Upper lobe of left lung (tissue), 6 donors: ENCODE measurements at regions not wholly inside any gene's neighbourhood (a gene's known extent, or its start where the extent isn't known, plus 50 kb on each side); places are given as distances from the start of the nearest gene placed in this dataset.

ENCODE experiments used
- ATAC-seq, 2 donors: fragments of 200-7000 bp; cut with Tn5 transposase; one replicate each; pipeline ENCODE4 v1.9.1; 2022; ENCODE audit warnings: mild to moderate bottlenecking in 2 of 2, moderate library complexity in 2 of 2; ENCODE audit not compliant: low FRiP score in 2 of 2
- DNase-seq, 2 donors: peaks; one replicate each; pipeline ENCODE4 v3.0.0-alpha.2; 2019 to 2020
- H3K27ac ChIP-seq, 4 donors: fragments of 200-600 bp; sonication (generic); one replicate each; pipeline ENCODE4 v1.5.1; 2016 to 2019
- H3K27me3 ChIP-seq, 4 donors: fragments of 200-600 bp; sonication (generic); one replicate each; pipeline ENCODE4 v1.5.1; 2017 to 2019
- H3K36me3 ChIP-seq, 4 donors: fragments of 200-600 bp; sonication (generic); one replicate each; pipeline ENCODE4 v1.5.1; 2016 to 2019
- H3K4me1 ChIP-seq, 4 donors: fragments of 200-600 bp; sonication (generic); one replicate each; pipeline ENCODE4 v1.5.1; 2018 to 2019
- H3K4me3 ChIP-seq, 4 donors: fragments of 200-600 bp; sonication (generic); one replicate each; pipeline ENCODE4 v1.5.1; 2017 to 2019; ENCODE audit warnings: mild to moderate bottlenecking in 2 of 4, moderate library complexity in 1 of 4
- H3K9me3 ChIP-seq, 4 donors: fragments of 200-600 bp; sonication (generic); one replicate each; pipeline ENCODE4 v1.5.1; 2018 to 2019
- CTCF ChIP-seq, 6 experiments: fragments of 450-650 bp in 4 of 6; fragments of 200-600 bp in 2 of 6; sonication (generic) in 2 of 6; IDR thresholded peaks; one replicate each; pipeline ENCODE4 v1.5.1; 2016 to 2019; ENCODE audit warnings: antibody characterized with exemption in 6 of 6
- EP300 ChIP-seq, 4 donors: sonication (generic); formaldehyde crosslinking; IDR thresholded peaks; one replicate each; pipeline ENCODE4 v1.5.1; 2017; ENCODE audit warnings: antibody characterized with exemption in 4 of 4, control low read depth in 2 of 4
- POLR2A ChIP-seq, 4 donors: fragments of 450-650 bp; IDR thresholded peaks; one replicate each; pipeline ENCODE4 v1.5.1; 2016 to 2017; ENCODE audit warnings: antibody characterized with exemption in 4 of 4, mild to moderate bottlenecking in 2 of 4
- POLR2AphosphoS5 ChIP-seq, 2 donors: sonication (generic); formaldehyde crosslinking; IDR thresholded peaks; one replicate each; pipeline ENCODE4 v1.5.1; 2017; ENCODE audit warnings: antibody characterized with exemption in 2 of 2
- WGBS, 2 donors: methylation state at CpG; one replicate each; pipeline ENCODE4 v1.1.5; 2017 to 2018; 5-methylcytosine and 5-hydroxymethylcytosine counted together
- donor health status: DM: no; HTN: no; CAD: no; lungs with moderate emphysema.
- donor health status: DM: no; HTN: yes; CAD: no; lungs with severe emphysema.

DNA sequence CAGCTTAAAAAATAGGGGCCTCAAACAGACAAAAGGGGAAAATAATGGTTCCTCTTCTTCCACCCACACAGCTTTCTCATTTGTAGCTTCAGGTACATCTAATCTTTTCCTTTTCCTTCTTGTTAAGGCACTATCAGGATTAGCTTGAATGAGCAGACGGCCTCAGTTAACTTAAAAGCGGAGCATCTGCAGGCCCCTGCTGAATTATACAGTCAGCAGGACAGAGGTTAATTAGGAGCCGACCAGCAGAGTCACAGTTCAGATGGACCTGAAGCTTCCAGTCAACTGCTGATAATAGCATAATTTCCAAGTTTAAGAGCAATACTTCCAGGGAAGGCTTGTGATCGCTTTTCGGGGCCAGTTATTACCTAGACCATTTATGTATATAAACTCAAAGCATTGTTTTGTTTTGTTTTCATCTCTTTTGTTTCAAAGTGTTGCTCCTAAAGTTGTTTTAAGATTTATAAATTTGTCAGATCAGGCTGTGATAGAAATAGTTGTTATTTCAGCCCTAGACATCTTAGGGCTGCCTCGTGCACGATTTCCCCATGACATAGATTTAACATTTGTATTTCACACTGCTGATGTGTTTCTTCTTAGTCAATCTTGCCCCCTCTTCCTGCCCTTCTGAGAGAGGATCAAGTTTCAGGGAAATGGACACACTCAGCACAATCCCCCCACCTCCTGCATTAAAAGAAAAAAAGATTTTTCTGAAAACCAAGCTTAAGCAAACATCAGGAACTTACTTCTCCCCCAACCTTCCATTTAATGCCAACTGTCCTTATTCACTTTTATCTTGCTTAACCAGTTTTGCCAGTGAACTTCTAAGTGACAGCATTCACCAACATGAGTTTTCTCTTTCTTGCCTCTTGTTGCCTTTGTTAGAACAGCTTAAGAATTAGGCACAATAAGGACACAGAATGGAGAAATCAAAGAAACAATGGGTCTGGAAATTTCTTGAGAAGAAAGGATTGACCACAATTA lies 449.8 kb downstream of the ARHGEF28 start:
- TF ChIP-seq EP300 (IDR thresholded peaks at IDR 0.05) = no peak
- no peaks in the 10 kb centered on the region for H3K27me3 ChIP-seq
- ATAC-seq = no peak
- 71 to 79% methylated on average over 7 of the region's 7 CpGs for WGBS, 2 donors
- peaks cover 0 to 6% (median 2%) of the 10 kb centered on the region in 4 donors for H3K4me1 ChIP-seq
- no peak for DNase-seq
- no peak overlapping the region for H3K4me3 ChIP-seq
- no peaks in the 10 kb centered on the region for H3K9me3 ChIP-seq
- no peaks in the 10 kb centered on the region for H3K36me3 ChIP-seq
- peak overlapping the region in 2 of 4 donors; percentile 40 to 48 for H3K27ac ChIP-seq

- no peak for DNase-seq
- no peak for ATAC-seq
- no peak overlapping the region for H3K4me3 ChIP-seq
- no peak overlapping the region for H3K27ac ChIP-seq
- H3K9me3 ChIP-seq = no peaks in the 10 kb centered on the region
- no peak for TF ChIP-seq EP300 (IDR thresholded peaks at IDR 0.05)
- 79 to 87% methylated on average over 7 of the region's 7 CpGs for WGBS, 2 donors
- H3K27me3 ChIP-seq = no peaks in the 10 kb centered on the region
- peaks cover 0 to 6% (median 2%) of the 10 kb centered on the region in 4 donors for H3K4me1 ChIP-seq
- H3K36me3 ChIP-seq = no peaks in the 10 kb centered on the region
These were observed 448.1 kb downstream of the ARHGEF28 start for GRCh38 chr5:74074111-74074510.

DNA sequence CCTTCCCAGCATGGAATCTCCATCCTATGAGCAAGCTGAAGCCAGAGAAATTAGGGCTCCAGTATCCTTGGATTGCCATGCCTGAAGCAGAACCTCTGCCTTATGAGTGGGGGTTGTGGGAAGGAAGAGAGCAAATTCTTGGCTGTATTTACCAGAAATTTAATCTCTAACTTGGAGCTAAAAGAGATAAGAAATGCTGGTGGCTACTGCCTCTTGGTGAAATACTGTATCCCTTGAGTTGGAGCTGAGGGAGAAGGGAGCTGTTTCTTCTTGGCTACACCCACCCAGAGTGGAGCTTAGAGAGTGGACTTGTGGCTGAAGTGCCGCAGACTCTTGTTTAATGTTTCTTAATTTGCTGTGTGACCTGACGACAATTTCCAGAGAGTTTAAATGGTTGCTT lies 447.3 kb downstream of the ARHGEF28 start:
- H3K27ac ChIP-seq = peak overlapping the region in 1 of 4 donors; percentile 8
- WGBS, 2 donors = 58 to 71% methylated on average over 2 of the region's 2 CpGs

GRCh38 chr5:74072646-74073045 lies 446.6 kb downstream of the ARHGEF28 start:
- WGBS, 2 donors = 89 to 100% methylated on average over 1 of the region's 1 CpG
- Histone ChIP-seq H3K9me3 (no peaks in the 10 kb centered on the region), H3K36me3 (no peaks in the 10 kb centered on the region), H3K4me3 (no peak overlapping the region), H3K27ac (no peak overlapping the region), H3K4me1 (peaks cover 0 to 6% (median 2%) of the 10 kb centered on the region in 4 donors), H3K27me3 (no peaks in the 10 kb centered on the region)
- TF ChIP-seq CTCF (IDR thresholded peaks at IDR 0.05) = no peak
- no peak for TF ChIP-seq POLR2A (IDR thresholded peaks at IDR 0.05)
- no peak for TF ChIP-seq EP300 (IDR thresholded peaks at IDR 0.05)
- ATAC-seq = no peak
- no peak for DNase-seq

More for the DNA sequence above, 447.3 kb downstream of the ARHGEF28 start:
- no peak for TF ChIP-seq POLR2AphosphoS5 (IDR thresholded peaks at IDR 0.05)
- TF ChIP-seq EP300 (IDR thresholded peaks at IDR 0.05) = no peak
- TF ChIP-seq CTCF (IDR thresholded peaks at IDR 0.05) = no peak
- no peak for TF ChIP-seq POLR2A (IDR thresholded peaks at IDR 0.05)
- no peak for DNase-seq
- H3K27me3 ChIP-seq = no peaks in the 10 kb centered on the region
- no peaks in the 10 kb centered on the region for H3K9me3 ChIP-seq
- H3K4me1 ChIP-seq = peaks cover 0 to 6% (median 2%) of the 10 kb centered on the region in 4 donors
- no peak overlapping the region for H3K4me3 ChIP-seq
- H3K36me3 ChIP-seq = no peaks in the 10 kb centered on the region
- no peak for ATAC-seq

DNA sequence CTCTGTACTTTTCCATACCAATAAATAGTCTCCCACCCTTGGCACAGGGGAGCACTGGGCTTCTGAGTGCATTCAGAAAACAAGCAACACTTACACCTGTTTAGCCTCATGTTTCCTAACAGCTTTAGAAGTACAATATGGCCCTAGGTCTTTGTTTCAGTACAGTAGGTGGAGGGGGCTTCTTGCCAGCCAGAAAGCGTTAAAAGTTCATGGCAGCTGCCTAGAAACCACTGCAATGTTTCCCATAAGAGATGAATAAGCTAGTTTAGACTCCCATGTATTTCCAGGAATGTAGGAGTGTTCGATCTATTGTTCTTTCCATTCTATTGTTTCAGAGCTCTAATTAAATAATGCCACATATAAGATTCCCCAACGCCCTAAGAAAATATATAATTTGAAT lies 444.8 kb downstream of the ARHGEF28 start:
- H3K27ac ChIP-seq = no peak overlapping the region
- H3K4me3 ChIP-seq = no peak overlapping the region
- no peak for ATAC-seq
- H3K4me1 ChIP-seq = peaks cover 0 to 4% (median 0%) of the 10 kb centered on the region in 4 donors
- H3K27me3 ChIP-seq = no peaks in the 10 kb centered on the region
- H3K36me3 ChIP-seq = no peaks in the 10 kb centered on the region
- no peaks in the 10 kb centered on the region for H3K9me3 ChIP-seq
- WGBS, 2 donors = 63 to 88% methylated on average over 3 of the region's 3 CpGs
- no peak for TF ChIP-seq POLR2A (IDR thresholded peaks at IDR 0.05)
- TF ChIP-seq CTCF (IDR thresholded peaks at IDR 0.05) = no peak
- TF ChIP-seq EP300 (IDR thresholded peaks at IDR 0.05) = no peak
- no peak for TF ChIP-seq POLR2AphosphoS5 (IDR thresholded peaks at IDR 0.05)
- DNase-seq = no peak
